SU-DHL-6 (cell line): ENCODE measurements at regions not wholly inside any gene's neighbourhood (a gene's known extent, or its start where the extent isn't known, plus 50 kb on each side); places are given as distances from the start of the nearest gene placed in this dataset.

Experiments used
- EZH2phosphoT487 ChIP-seq: fragments of 200-600 bp; sonication (generic), shearing (Covaris generic); conservative IDR thresholded peaks from 2 replicates; pipeline ENCODE4 v1.6.1; 2018; ENCODE audit warnings: mild to moderate bottlenecking, antibody characterized with exemption, low read length, moderate library complexity, mixed read lengths
- TF ChIP-seq, protein P1 (sequence below): fragments of 200-600 bp; sonication (generic); IDR thresholded peaks from one replicate; pipeline ENCODE4 v1.5.1; 2017; ENCODE audit warnings: antibody characterized with exemption, mild to moderate bottlenecking, low read length, moderate library complexity; ENCODE audit not compliant: insufficient read depth, poor library complexity, severe bottlenecking

- TF ChIP-seq, protein P1, sequence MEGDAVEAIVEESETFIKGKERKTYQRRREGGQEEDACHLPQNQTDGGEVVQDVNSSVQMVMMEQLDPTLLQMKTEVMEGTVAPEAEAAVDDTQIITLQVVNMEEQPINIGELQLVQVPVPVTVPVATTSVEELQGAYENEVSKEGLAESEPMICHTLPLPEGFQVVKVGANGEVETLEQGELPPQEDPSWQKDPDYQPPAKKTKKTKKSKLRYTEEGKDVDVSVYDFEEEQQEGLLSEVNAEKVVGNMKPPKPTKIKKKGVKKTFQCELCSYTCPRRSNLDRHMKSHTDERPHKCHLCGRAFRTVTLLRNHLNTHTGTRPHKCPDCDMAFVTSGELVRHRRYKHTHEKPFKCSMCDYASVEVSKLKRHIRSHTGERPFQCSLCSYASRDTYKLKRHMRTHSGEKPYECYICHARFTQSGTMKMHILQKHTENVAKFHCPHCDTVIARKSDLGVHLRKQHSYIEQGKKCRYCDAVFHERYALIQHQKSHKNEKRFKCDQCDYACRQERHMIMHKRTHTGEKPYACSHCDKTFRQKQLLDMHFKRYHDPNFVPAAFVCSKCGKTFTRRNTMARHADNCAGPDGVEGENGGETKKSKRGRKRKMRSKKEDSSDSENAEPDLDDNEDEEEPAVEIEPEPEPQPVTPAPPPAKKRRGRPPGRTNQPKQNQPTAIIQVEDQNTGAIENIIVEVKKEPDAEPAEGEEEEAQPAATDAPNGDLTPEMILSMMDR = no peak
- TF ChIP-seq EZH2phosphoT487 = no peak
Observed at GRCh38 chr16:65313936-65314626, 192.2 kb upstream of the CDH11 start.
